CD14-positive monocyte (primary cell): ENCODE measurements at regions not wholly inside any gene's neighbourhood (a gene's known extent, or its start where the extent isn't known, plus 50 kb on each side); places are given as distances from the start of the nearest gene placed in this dataset.

ENCODE experiments used
- DNase-seq, 3 donors: peaks; one replicate each; pipeline ENCODE4 v3.0.0-alpha.2; 2011 to 2022
- H2AFZ ChIP-seq: 2 replicates; pipeline ENCODE4 v1.6.0; 2012; ENCODE audit warnings: mild to moderate bottlenecking, low read depth, low read length, inconsistent platforms; ENCODE audit not compliant: insufficient read depth, poor library complexity, severe bottlenecking
- H3K27ac ChIP-seq, 2 donors: 1 replicate in 1 of 2; 2 replicates in 1 of 2; pipeline ENCODE4 v1.5.1; 2012 to 2013; ENCODE audit warnings: low read length in 2 of 2, control low read depth in 1 of 2, inconsistent platforms in 1 of 2, low read depth in 1 of 2, mild to moderate bottlenecking in 1 of 2
- H3K27me3 ChIP-seq, 2 donors: one replicate each; pipeline versions ENCODE4 v1.6.0 to v1.6.1; 2011 to 2013; ENCODE audit warnings: low read length in 2 of 2; ENCODE audit not compliant: control insufficient read depth in 2 of 2, insufficient read depth in 2 of 2
- H3K36me3 ChIP-seq, 2 donors: replicated peaks in 1 of 2; 1 replicate in 1 of 2; 2 replicates in 1 of 2; pipeline versions ENCODE4 v1.5.1 to v1.6.1; 2012 to 2013; ENCODE audit warnings: low read length in 2 of 2, control low read depth in 1 of 2, inconsistent platforms in 1 of 2, mild to moderate bottlenecking in 1 of 2; ENCODE audit not compliant: insufficient read depth in 2 of 2, control insufficient read depth in 1 of 2
- H3K4me1 ChIP-seq, 2 donors: 1 replicate in 1 of 2; 2 replicates in 1 of 2; pipeline versions ENCODE4 v1.5.1 to v1.6.1; 2012 to 2013; ENCODE audit warnings: low read length in 2 of 2, control low read depth in 1 of 2, inconsistent platforms in 1 of 2, mild to moderate bottlenecking in 1 of 2, moderate library complexity in 1 of 2; ENCODE audit not compliant: insufficient read depth in 2 of 2, control insufficient read depth in 1 of 2
- H3K4me2 ChIP-seq: replicated peaks from 2 replicates; pipeline ENCODE3; 2012; ENCODE audit warnings: low read length, moderate library complexity, mild to moderate bottlenecking; ENCODE audit not compliant: poor library complexity, severe bottlenecking; ENCODE audit errors: extremely low read depth
- H3K4me3 ChIP-seq, 3 experiments: fragments of 200-600 bp in 1 of 3; sonication (generic) in 1 of 3; replicated peaks in 1 of 3; 1 replicate in 2 of 3; 2 replicates in 1 of 3; pipeline ENCODE4 v1.5.1; 2011 to 2013; ENCODE audit warnings: low read length in 3 of 3, mild to moderate bottlenecking in 3 of 3, control low read depth in 2 of 3, low read depth in 2 of 3, inconsistent platforms in 1 of 3, moderate library complexity in 1 of 3
- H3K79me2 ChIP-seq: 2 replicates; pipeline ENCODE4 v1.6.0; 2012; ENCODE audit warnings: mild to moderate bottlenecking, control low read depth, inconsistent platforms, low read length, moderate library complexity; ENCODE audit not compliant: insufficient read depth
- H3K9ac ChIP-seq: 2 replicates; pipeline ENCODE4 v1.6.0; 2017; ENCODE audit warnings: low read length, mild to moderate bottlenecking; ENCODE audit not compliant: insufficient read depth, poor library complexity, severe bottlenecking
- H3K9me3 ChIP-seq, 2 donors: replicated peaks in 1 of 2; 1 replicate in 1 of 2; 2 replicates in 1 of 2; pipeline versions ENCODE4 v1.5.1 to v1.6.1; 2012 to 2013; ENCODE audit warnings: low read length in 2 of 2, control low read depth in 1 of 2; ENCODE audit not compliant: control insufficient read depth in 1 of 2, insufficient read depth in 1 of 2
- H4K20me1 ChIP-seq: 2 replicates; pipeline ENCODE4 v1.6.0; 2012; ENCODE audit warnings: mild to moderate bottlenecking, low read length, control low read depth, moderate library complexity; ENCODE audit not compliant: insufficient read depth
- H3K27ac Mint-ChIP-seq, 7 donors: one replicate each; pipeline ENCODE4 v1.8.0; 2020; ENCODE audit warnings: mild to moderate bottlenecking in 7 of 7, mixed read lengths in 7 of 7, moderate library complexity in 6 of 7, inconsistent platforms in 2 of 7
- H3K27me3 Mint-ChIP-seq, 3 donors: one replicate each; pipeline ENCODE4 v1.8.0; 2021 to 2022; ENCODE audit warnings: low read depth in 3 of 3, mild to moderate bottlenecking in 3 of 3, mixed read lengths in 3 of 3, moderate library complexity in 3 of 3, inconsistent platforms in 1 of 3
- H3K36me3 Mint-ChIP-seq, 2 donors: one replicate each; pipeline ENCODE4 v1.8.0; 2020; ENCODE audit warnings: mixed read lengths in 2 of 2, inconsistent platforms in 1 of 2, mild to moderate bottlenecking in 1 of 2
- H3K4me1 Mint-ChIP-seq: one replicate; pipeline ENCODE4 v1.8.0; 2020; ENCODE audit warnings: mild to moderate bottlenecking, mixed read lengths
- H3K4me3 Mint-ChIP-seq, 2 donors: one replicate each; pipeline ENCODE4 v1.8.0; 2020; ENCODE audit warnings: mild to moderate bottlenecking in 2 of 2, mixed read lengths in 2 of 2, moderate library complexity in 1 of 2
- H3K9me3 Mint-ChIP-seq, 7 donors: one replicate each; pipeline ENCODE4 v1.8.0; 2020 to 2022; ENCODE audit warnings: mixed read lengths in 7 of 7, mild to moderate bottlenecking in 6 of 7, moderate library complexity in 6 of 7, inconsistent platforms in 2 of 7
- CTCF ChIP-seq: fragments of 200-600 bp; IDR thresholded peaks from one replicate; pipeline ENCODE4 v1.8.0; 2022; ENCODE audit warnings: antibody characterized with exemption, mild to moderate bottlenecking
- WGBS: methylation state at CpG from one replicate; pipeline ENCODE4 v1.1.5; 2013; ENCODE audit warnings: missing lambda C conversion rate; ENCODE audit not compliant: insufficient coverage; 5-methylcytosine and 5-hydroxymethylcytosine counted together
- intact Hi-C, 2 donors: fragments of 100-400 bp; cut with micrococcal nuclease; formaldehyde crosslinking; loops; one replicate each; pipeline versions ENCODE4 v1.15.0 to v1.15.1; 2023

DNA sequence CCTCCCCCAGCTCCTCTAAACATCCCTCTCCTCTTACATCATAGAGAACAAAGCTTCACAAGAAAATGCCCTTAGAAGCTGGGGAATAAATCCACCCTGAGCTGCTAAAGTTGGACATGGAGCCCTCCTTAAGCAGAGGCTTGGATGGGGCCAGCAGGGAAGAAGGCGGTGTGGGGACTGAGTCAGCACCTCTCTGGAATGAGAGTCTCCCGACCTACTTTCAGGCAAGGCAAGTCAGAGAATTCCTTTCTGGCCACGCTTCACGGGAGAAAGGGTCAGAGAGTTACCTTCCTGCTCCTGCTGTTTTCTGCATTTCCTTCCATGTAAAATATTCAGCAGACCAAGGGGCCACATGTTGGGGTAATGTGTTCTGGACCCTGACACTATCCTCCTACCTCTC, 113.3 kb upstream of the PRB2 start:
- DNase-seq, result no peak
- no peak overlapping the region for H3K27ac ChIP-seq

GRCh38 chr12:11509326-11509725, 114.0 kb upstream of the PRB2 start:
- Histone ChIP-seq H3K27ac (no peak overlapping the region), H3K4me1 (no peaks in the 10 kb centered on the region), H3K9ac (no peak overlapping the region), H3K4me2 (no peak overlapping the region), H3K27me3 (no peaks in the 10 kb centered on the region), H3K4me3 (no peak overlapping the region), H3K9me3 (no peaks in the 10 kb centered on the region), H2AFZ (no peak overlapping the region), H4K20me1 (no peaks in the 10 kb centered on the region), H3K79me2 (no peaks in the 10 kb centered on the region), H3K36me3 (no peaks in the 10 kb centered on the region)
- WGBS, result 0% methylated on average over 3 of the region's 4 CpGs
- Mint-ChIP-seq H3K9me3 (no peaks in the 10 kb centered on the region), H3K27ac (no peak overlapping the region), H3K4me3 (no peak overlapping the region), H3K36me3 (no peaks in the 10 kb centered on the region), H3K4me1 (no peaks in the 10 kb centered on the region), H3K27me3 (peaks cover 0 to 9% (median 5%) of the 10 kb centered on the region in 3 donors)
- intact Hi-C loops, result no loop called here
- no peak for TF ChIP-seq CTCF
- no peak for DNase-seq

More for the DNA sequence above, 113.3 kb upstream of the PRB2 start:
- H3K4me3 Mint-ChIP-seq, result no peak overlapping the region
- no peak for TF ChIP-seq CTCF
- H3K36me3 Mint-ChIP-seq, result no peaks in the 10 kb centered on the region
- Histone ChIP-seq H3K9me3 (no peaks in the 10 kb centered on the region), H3K4me3 (no peak overlapping the region), H3K79me2 (no peaks in the 10 kb centered on the region), H4K20me1 (no peaks in the 10 kb centered on the region), H3K4me1 (no peaks in the 10 kb centered on the region), H3K27me3 (no peaks in the 10 kb centered on the region), H3K36me3 (no peaks in the 10 kb centered on the region), H3K9ac (no peak overlapping the region), H2AFZ (no peak overlapping the region), H3K4me2 (no peak overlapping the region)
- no peaks in the 10 kb centered on the region for H3K4me1 Mint-ChIP-seq
- H3K9me3 Mint-ChIP-seq, result no peaks in the 10 kb centered on the region
- intact Hi-C loops, result no loop called here
- peaks cover 0 to 10% (median 5%) of the 10 kb centered on the region in 3 donors for H3K27me3 Mint-ChIP-seq
- WGBS, result 90% methylated on average over 2 of the region's 4 CpGs
- H3K27ac Mint-ChIP-seq, result no peak overlapping the region
